Activated naive CD4-positive, alpha-beta T cell treated with anti-CD3 and anti-CD28 coated beads, Interleukin-2, amount 10 ng/mL, durations not matched to agents 7 days and 5 days (primary cell): ENCODE measurements at regions not wholly inside any gene's neighbourhood (a gene's known extent, or its start where the extent isn't known, plus 50 kb on each side); places are given as distances from the start of the nearest gene placed in this dataset.

Experiments
- CTCF ChIA-PET: fragments of 350-600 bp; sonication (Branson Sonifier 250); formaldehyde crosslinking; loops from one replicate; lab custom pipeline; 2021; ENCODE audit warnings: antibody characterized with exemption; lab: Charles Lee
- DNase-seq: peaks from one replicate; pipeline ENCODE4 v3.0.0-alpha.2; 2020
- H3K27ac Mint-ChIP-seq: one replicate; pipeline ENCODE4 v1.8.0; 2021; ENCODE audit warnings: mild to moderate bottlenecking, moderate library complexity, mixed read lengths
- H3K27me3 Mint-ChIP-seq: one replicate; pipeline ENCODE4 v1.8.0; 2021; ENCODE audit warnings: mild to moderate bottlenecking, mixed read lengths
- H3K36me3 Mint-ChIP-seq: one replicate; pipeline ENCODE4 v1.8.0; 2021; ENCODE audit warnings: mixed read lengths
- H3K4me1 Mint-ChIP-seq: one replicate; pipeline ENCODE4 v1.8.0; 2021; ENCODE audit warnings: mixed read lengths
- H3K4me3 Mint-ChIP-seq: one replicate; pipeline ENCODE4 v1.8.0; 2021; ENCODE audit warnings: mild to moderate bottlenecking, moderate library complexity, mixed read lengths
- H3K9me3 Mint-ChIP-seq: one replicate; pipeline ENCODE4 v1.8.0; 2021; ENCODE audit warnings: mixed read lengths

DNA sequence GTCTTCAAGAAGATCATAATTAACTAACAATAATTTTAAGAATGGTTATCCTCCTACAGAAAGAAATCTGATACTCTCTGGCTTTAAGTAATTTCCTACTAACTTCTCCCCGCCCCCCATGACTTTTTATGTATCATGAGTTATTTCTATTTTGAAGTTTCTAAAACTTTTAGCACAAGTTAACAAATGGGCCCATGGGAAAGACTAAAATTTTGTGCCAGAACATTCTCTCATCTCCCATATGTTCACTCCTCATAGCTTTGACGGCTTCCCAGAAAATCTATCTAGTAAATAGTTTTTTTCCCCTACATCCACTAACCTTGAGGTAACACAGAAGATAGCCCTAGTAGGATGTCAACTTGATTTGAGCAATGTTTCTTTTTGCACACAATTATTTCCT, 148.3 kb downstream of the POSTN start:
- DNase-seq = no peak
- Mint-ChIP-seq H3K27ac (no peak overlapping the region), H3K4me3 (no peak overlapping the region), H3K27me3 (no peaks in the 10 kb centered on the region), H3K36me3 (no peaks in the 10 kb centered on the region), H3K9me3 (peaks cover 6% of the 10 kb centered on the region), H3K4me1 (no peaks in the 10 kb centered on the region)
- CTCF ChIA-PET = no interaction called here

DNA sequence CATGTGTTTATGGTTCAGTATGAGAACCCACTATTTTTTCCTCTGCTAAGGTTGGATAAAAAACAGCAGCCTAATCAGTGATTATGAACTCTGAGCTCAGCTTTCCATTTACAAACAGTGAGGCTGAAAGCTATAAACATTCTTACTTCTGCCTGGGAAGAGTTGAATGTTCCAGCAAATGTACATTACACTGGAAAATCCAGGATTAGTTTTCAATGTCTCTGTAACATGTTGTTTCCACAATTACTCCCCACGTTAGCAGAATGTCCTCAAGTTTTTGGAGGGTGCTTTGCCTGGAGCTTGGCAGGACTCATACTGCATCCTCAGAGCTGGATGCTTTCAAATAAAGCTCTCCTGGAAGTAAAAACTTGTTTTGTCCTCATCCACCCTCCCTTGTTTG, 150.4 kb downstream of the POSTN start:
- CTCF ChIA-PET = no interaction called here
- no peaks in the 10 kb centered on the region for H3K27me3 Mint-ChIP-seq
- H3K4me1 Mint-ChIP-seq = no peaks in the 10 kb centered on the region
- no peak overlapping the region for H3K4me3 Mint-ChIP-seq
- no peak for DNase-seq
- no peaks in the 10 kb centered on the region for H3K36me3 Mint-ChIP-seq
- H3K9me3 Mint-ChIP-seq = no peaks in the 10 kb centered on the region
- no peak overlapping the region for H3K27ac Mint-ChIP-seq

DNA sequence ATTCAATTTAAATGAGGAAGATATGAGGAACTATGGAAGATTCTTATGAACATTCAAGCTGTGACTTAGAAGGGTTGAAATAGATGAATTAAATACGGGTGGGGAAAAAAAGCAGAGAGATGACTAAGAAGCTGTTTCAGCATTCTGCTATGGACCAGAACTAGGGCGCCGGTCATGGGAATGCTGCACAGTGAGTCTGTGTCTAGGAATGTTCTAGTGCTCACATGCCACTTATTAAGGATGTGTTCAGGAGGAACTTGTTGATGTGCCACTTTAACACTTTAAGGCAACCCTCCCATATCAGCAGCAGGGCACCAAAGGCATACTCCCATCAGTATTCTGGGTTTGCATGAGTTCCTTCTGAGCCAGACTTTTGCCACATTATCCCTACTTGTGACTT, 152.1 kb downstream of the POSTN start:
- Mint-ChIP-seq H3K27me3 (no peaks in the 10 kb centered on the region), H3K4me1 (no peaks in the 10 kb centered on the region), H3K4me3 (no peak overlapping the region), H3K9me3 (no peaks in the 10 kb centered on the region), H3K36me3 (no peaks in the 10 kb centered on the region), H3K27ac (no peak overlapping the region)
- CTCF ChIA-PET = no interaction called here
- no peak for DNase-seq

GRCh38 chr13:37443538-37443937, 155.0 kb downstream of the POSTN start:
- no peaks in the 10 kb centered on the region for H3K36me3 Mint-ChIP-seq
- no peak overlapping the region for H3K27ac Mint-ChIP-seq
- CTCF ChIA-PET = no interaction called here
- no peaks in the 10 kb centered on the region for H3K27me3 Mint-ChIP-seq
- no peak for DNase-seq
- H3K4me1 Mint-ChIP-seq = no peaks in the 10 kb centered on the region
- H3K4me3 Mint-ChIP-seq = no peak overlapping the region
- H3K9me3 Mint-ChIP-seq = peaks cover 6% of the 10 kb centered on the region

DNA sequence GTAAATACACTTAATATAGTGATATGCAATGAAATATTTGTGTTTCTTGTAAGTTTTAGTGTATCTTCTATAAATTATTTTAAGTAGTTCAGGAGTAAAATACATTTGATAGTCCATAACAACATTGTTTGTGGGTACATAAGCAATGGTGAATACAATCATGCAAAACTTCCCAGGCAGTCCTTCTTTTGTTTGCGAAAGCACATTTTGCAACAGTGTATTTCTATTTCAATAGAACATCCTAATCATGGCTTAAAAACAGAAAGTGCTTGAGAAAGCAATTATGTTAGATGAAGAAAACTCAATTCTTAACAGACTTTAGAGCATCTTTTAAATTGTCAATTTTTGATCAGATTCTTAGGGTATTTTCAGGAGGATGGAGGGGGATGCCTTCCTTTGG, 155.6 kb downstream of the POSTN start:
- Mint-ChIP-seq H3K27ac (no peak overlapping the region), H3K9me3 (peaks cover 6% of the 10 kb centered on the region), H3K27me3 (no peaks in the 10 kb centered on the region), H3K4me1 (no peaks in the 10 kb centered on the region), H3K36me3 (no peaks in the 10 kb centered on the region), H3K4me3 (no peak overlapping the region)
- CTCF ChIA-PET = no interaction called here
- DNase-seq = no peak

DNA sequence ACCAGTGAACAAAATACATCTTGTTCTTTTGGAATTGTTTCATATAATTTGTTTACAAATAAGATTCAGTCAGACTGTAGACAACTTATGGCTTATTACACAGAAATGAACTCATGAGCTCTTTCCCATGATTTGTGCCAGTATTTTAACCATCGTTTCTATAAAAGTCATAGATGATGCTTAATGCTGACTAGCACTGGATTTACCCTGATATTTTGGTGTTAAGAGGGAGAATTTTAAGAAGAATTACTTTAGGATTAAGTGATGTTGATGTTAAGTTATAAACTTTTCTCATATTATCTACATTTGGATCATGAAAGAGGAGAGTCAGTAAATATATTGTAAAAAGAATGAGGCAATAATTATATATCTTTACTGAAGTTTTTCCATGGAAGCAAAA, 162.7 kb downstream of the POSTN start:
- H3K27ac Mint-ChIP-seq = no peak overlapping the region
- H3K4me3 Mint-ChIP-seq = no peak overlapping the region
- peaks cover 3% of the 10 kb centered on the region for H3K9me3 Mint-ChIP-seq
- no peaks in the 10 kb centered on the region for H3K36me3 Mint-ChIP-seq
- no peaks in the 10 kb centered on the region for H3K4me1 Mint-ChIP-seq
- CTCF ChIA-PET = no interaction called here
- no peaks in the 10 kb centered on the region for H3K27me3 Mint-ChIP-seq
- DNase-seq = no peak

- H3K27ac Mint-ChIP-seq = no peak overlapping the region
- no peak overlapping the region for H3K4me3 Mint-ChIP-seq
- CTCF ChIA-PET = no interaction called here
- no peaks in the 10 kb centered on the region for H3K27me3 Mint-ChIP-seq
- H3K4me1 Mint-ChIP-seq = no peaks in the 10 kb centered on the region
- no peak for DNase-seq
- no peaks in the 10 kb centered on the region for H3K36me3 Mint-ChIP-seq
- no peaks in the 10 kb centered on the region for H3K9me3 Mint-ChIP-seq
Measured at GRCh38 chr13:37433086-37433485, 165.5 kb downstream of the POSTN start.

- Mint-ChIP-seq H3K9me3 (no peaks in the 10 kb centered on the region), H3K27ac (no peak overlapping the region), H3K4me1 (no peaks in the 10 kb centered on the region), H3K27me3 (no peaks in the 10 kb centered on the region), H3K36me3 (no peaks in the 10 kb centered on the region), H3K4me3 (no peak overlapping the region)
- CTCF ChIA-PET = no interaction called here
- DNase-seq = no peak
Measured at GRCh38 chr13:37429976-37430375, 168.6 kb downstream of the POSTN start.

GRCh38 chr13:37427843-37428494, 170.6 kb downstream of the POSTN start:
- CTCF ChIA-PET = no interaction called here

GRCh38 chr13:37418490-37418889, 180.1 kb downstream of the POSTN start:
- H3K4me3 Mint-ChIP-seq = no peak overlapping the region
- CTCF ChIA-PET = no interaction called here

More at GRCh38 chr13:37427843-37428494, 170.6 kb downstream of the POSTN start:
- no peaks in the 10 kb centered on the region for H3K27me3 Mint-ChIP-seq
- H3K4me1 Mint-ChIP-seq = no peaks in the 10 kb centered on the region
- H3K9me3 Mint-ChIP-seq = no peaks in the 10 kb centered on the region
- no peak overlapping the region for H3K4me3 Mint-ChIP-seq
- H3K27ac Mint-ChIP-seq = no peak overlapping the region
- DNase-seq = no peak
- no peaks in the 10 kb centered on the region for H3K36me3 Mint-ChIP-seq

DNA sequence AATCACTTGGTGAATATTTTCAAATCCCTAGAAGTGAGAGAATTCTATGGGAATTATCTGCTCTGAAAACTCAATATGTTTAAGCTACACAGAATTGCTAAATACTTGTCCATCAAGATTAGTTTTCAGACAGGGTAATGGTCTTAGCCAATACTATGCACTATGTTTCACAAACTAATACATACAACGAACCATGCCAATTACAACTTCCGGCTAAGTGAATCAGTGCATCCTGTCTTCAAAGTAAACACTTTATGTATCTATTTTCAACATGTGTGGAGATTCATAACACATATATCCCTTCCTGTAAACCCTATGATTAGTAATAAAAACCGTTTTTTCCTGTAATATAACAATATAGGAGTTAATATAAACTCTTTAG, 181.5 kb downstream of the POSTN start:
- Mint-ChIP-seq H3K36me3 (no peaks in the 10 kb centered on the region), H3K27ac (no peak overlapping the region), H3K27me3 (no peaks in the 10 kb centered on the region), H3K4me1 (no peaks in the 10 kb centered on the region), H3K4me3 (no peak overlapping the region), H3K9me3 (no peaks in the 10 kb centered on the region)
- CTCF ChIA-PET = no interaction called here
- DNase-seq = no peak

More at GRCh38 chr13:37418490-37418889, 180.1 kb downstream of the POSTN start:
- Mint-ChIP-seq H3K4me1 (no peaks in the 10 kb centered on the region), H3K27me3 (no peaks in the 10 kb centered on the region), H3K27ac (no peak overlapping the region), H3K9me3 (no peaks in the 10 kb centered on the region), H3K36me3 (no peaks in the 10 kb centered on the region)
- no peak for DNase-seq

DNA sequence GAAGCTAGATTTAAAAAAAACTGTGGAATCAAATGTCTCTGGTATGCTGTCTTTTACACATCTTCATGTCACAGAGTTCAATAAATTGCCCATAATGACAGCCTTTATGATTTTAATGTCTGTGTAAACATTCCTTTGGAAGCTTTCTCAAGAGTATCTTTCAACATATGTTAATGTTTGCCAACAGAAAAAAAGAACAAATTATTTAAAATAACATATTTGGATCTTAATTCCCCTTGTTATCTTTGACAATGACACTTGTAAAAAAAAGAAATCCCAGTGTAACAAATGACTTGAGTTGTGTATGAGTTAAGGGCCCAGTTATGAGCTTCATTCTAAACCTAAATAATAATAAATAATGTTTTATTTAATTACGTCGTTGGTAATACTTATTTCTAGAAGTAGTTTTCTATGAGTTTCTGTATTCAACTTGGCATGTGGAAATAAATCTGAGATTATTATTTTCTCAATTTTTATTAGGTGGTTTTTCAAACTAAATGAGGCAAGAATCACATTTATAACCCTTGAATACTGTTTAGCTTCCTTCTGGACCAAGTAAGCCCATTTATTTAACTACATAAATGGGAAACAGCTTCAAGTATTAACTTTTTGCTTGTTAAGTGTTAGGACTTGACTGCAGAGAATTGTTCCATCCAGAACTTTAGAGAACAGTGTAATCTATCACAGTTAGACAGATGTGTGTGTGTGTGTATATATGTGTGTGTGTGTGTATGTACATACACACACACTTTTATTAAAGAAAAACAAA, 182.1 kb downstream of the POSTN start:
- no peaks in the 10 kb centered on the region for H3K36me3 Mint-ChIP-seq
- no peaks in the 10 kb centered on the region for H3K27me3 Mint-ChIP-seq
- H3K27ac Mint-ChIP-seq = no peak overlapping the region
- H3K4me1 Mint-ChIP-seq = no peaks in the 10 kb centered on the region
- no peak overlapping the region for H3K4me3 Mint-ChIP-seq
- CTCF ChIA-PET = interaction anchor here (0.6 kb wide), 1 partner anchor 255 kb away, joined by 5 read pairs; no protein-coding TSS in a partner anchor
- H3K9me3 Mint-ChIP-seq = no peaks in the 10 kb centered on the region
- DNase-seq = no peak

DNA sequence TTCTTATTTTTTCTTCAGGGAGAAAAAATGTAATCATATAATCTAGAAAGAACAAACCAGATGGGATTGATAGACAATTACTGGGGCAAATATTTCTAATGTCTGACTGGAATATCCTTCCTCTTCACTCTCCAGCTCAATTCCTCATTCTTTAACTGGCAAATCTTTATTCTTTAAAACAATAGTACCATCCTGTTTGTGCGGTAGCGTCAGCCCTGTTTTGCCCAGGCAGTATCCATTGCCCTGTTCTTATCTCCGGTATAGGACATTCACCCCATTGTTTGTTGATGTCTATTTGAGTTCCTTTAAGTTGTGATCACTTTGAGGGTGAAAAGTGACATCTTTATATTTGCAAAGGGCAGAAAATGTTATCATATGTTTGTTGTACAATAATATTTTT, 185.4 kb downstream of the POSTN start:
- no peaks in the 10 kb centered on the region for H3K4me1 Mint-ChIP-seq
- no peaks in the 10 kb centered on the region for H3K36me3 Mint-ChIP-seq
- CTCF ChIA-PET = no interaction called here
- H3K4me3 Mint-ChIP-seq = no peak overlapping the region
- no peaks in the 10 kb centered on the region for H3K27me3 Mint-ChIP-seq
- H3K9me3 Mint-ChIP-seq = no peaks in the 10 kb centered on the region
- no peak for DNase-seq
- H3K27ac Mint-ChIP-seq = no peak overlapping the region

DNA sequence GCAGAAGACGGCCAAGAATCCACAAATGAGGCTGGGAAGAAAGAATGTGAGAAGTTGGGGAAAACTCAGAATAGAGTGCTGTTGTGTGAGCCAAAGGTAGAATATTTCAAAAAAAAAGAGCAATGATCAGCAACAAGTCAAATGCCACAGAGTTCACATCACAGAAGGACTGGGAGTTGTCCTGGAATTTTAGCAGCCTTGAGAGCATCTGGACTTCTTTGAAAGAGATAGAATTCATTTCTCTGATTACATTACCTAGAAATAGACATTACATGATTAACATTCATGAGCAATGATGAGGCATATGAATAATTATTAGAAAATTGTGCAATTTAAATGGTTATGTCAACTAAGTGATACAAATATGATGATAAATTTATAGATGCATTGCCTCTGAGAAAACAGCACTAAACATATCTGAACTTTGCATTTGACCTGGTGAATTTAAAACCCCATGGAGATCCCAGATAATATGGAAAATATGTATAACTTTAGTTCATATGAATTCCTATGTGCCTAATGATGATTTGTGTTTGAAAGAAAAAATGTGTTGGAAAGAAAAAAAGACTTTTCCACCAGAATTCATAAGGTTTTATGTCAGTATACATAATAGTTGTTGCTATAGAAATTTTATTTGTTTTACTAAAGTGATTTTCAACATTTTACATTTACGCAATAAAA, 186.2 kb downstream of the POSTN start:
- no peaks in the 10 kb centered on the region for H3K4me1 Mint-ChIP-seq
- H3K27ac Mint-ChIP-seq = no peak overlapping the region
- CTCF ChIA-PET = no interaction called here
- H3K36me3 Mint-ChIP-seq = no peaks in the 10 kb centered on the region
- no peak overlapping the region for H3K4me3 Mint-ChIP-seq
- no peaks in the 10 kb centered on the region for H3K27me3 Mint-ChIP-seq
- no peak for DNase-seq
- H3K9me3 Mint-ChIP-seq = no peaks in the 10 kb centered on the region

- Mint-ChIP-seq H3K9me3 (peaks cover 2% of the 10 kb centered on the region), H3K27ac (no peak overlapping the region), H3K4me3 (no peak overlapping the region), H3K27me3 (no peaks in the 10 kb centered on the region), H3K36me3 (no peaks in the 10 kb centered on the region), H3K4me1 (no peaks in the 10 kb centered on the region)
- CTCF ChIA-PET = no interaction called here
- no peak for DNase-seq
Measured at GRCh38 chr13:37410316-37410715, 188.3 kb downstream of the POSTN start.
